ENCODE measurements at regions not wholly inside any gene's neighbourhood (a gene's known extent, or its start where the extent isn't known, plus 50 kb on each side); places are given as distances from the start of the nearest gene placed in this dataset.
"Not testable (repeated sequence)": the region's sequence is repeated elsewhere in the genome, so short reads cannot be mapped to it uniquely, and the experiment has no call there.

DNA sequence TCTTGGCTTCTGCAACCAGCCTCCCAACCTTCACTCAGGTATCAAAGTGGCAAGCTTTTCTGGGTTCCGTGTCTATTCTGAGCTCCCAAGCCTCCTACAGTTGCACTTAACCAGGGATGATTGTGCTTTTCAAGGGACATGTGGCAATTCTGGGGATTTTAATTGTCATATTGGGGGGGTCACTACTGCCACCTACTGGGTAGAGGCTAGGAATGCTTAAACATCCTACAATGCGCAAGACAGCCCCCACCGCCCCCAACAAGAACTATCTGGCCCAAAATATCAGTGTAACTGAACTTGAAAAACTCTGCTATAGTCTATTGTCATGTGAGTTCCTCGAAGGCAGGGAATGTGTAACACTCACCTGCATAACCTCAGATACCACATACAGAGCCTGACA lies 129.3 kb upstream of the RRN3 start:
- TF ChIP-seq, protein P1, sequence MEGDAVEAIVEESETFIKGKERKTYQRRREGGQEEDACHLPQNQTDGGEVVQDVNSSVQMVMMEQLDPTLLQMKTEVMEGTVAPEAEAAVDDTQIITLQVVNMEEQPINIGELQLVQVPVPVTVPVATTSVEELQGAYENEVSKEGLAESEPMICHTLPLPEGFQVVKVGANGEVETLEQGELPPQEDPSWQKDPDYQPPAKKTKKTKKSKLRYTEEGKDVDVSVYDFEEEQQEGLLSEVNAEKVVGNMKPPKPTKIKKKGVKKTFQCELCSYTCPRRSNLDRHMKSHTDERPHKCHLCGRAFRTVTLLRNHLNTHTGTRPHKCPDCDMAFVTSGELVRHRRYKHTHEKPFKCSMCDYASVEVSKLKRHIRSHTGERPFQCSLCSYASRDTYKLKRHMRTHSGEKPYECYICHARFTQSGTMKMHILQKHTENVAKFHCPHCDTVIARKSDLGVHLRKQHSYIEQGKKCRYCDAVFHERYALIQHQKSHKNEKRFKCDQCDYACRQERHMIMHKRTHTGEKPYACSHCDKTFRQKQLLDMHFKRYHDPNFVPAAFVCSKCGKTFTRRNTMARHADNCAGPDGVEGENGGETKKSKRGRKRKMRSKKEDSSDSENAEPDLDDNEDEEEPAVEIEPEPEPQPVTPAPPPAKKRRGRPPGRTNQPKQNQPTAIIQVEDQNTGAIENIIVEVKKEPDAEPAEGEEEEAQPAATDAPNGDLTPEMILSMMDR (conservative IDR thresholded peaks at IDR 0.05), result not testable (repeated sequence)
- not testable (repeated sequence) for TF ChIP-seq EZH2 (IDR thresholded peaks at IDR 0.05; ENCODE audit: low read depth)

All from PC-9 (cell line).